HG02884 (cell line): ENCODE measurements at regions not wholly inside any gene's neighbourhood (a gene's known extent, or its start where the extent isn't known, plus 50 kb on each side); places are given as distances from the start of the nearest gene placed in this dataset.
A peak's percentile ranks its signal among the peaks of the same experiment; 100 is the strongest.

Experiments used
- ATAC-seq: cut with Tn5 transposase; IDR thresholded peaks from one replicate; pipeline ENCODE4 v1.9.1; 2021; ENCODE audit warnings: mild to moderate bottlenecking, moderate library complexity; ENCODE audit not compliant: unreplicated experiment

DNA sequence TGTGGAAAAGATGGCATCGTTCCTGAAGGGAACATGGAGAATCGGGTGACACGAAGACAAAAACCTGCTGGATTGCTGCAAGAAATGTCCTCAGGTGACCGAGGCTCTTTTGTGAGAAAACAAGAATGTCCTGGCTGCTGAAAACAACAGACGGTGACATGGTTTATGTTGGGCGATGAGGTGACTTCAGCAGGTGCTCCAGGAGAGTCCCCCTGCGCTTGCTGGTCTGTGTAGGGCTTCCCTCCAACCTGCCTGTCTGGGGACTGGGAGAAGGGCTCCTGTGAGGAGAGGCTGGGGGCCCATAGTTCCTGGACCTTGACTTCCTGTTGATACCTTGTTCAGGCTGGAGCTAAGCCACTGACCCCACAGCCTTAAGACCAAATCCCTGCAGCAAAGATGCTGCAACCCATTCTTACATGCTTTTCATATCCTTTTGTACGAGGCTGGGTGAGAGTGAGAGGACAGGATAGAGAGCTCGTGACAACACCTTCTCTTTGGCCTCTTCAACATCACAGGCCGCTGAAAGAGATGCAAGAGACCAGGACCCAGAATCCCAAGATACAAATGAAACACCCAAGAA lies 134.8 kb downstream of the CD83 start:
- ATAC-seq: no peak

DNA sequence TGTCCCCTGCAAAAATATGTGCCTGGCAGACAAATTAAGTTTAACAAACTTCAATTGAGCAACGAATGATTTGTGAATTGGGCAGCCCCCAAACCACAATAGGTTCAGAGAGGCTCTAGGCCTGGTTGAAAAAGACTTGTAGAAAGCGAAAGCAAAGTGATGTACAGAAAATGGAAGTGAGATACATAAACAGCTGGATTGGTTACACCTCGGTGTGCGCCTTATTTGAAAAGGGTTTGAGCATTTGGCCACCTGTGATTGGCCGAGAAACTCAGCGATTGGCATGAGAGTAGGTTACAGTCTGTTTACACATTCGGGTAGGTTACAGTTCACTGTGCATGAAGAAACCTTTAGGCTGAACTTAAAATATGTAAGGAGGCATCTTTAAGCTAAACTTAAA lies 136.9 kb downstream of the CD83 start:
- ATAC-seq: peak; percentile 84

DNA sequence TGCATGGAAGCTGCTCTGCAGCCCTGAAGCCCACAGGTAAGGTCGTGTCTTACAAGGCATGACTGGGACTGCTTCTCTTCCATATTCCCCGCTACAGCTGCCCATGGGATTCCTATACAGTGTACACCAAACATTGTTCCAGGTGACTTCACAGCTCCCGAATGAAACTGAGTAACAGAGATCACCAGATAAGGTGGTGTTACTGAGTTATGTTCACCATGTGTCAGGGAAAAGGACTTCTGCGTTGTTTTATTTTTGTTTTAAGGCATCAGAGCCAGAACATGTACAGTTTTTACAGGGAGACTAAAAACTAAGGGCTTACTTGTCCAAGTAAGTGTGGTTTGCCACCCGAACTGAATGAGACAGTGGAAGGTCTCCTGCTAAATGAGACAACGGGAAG lies 138.3 kb downstream of the CD83 start:
- no peak for ATAC-seq

DNA sequence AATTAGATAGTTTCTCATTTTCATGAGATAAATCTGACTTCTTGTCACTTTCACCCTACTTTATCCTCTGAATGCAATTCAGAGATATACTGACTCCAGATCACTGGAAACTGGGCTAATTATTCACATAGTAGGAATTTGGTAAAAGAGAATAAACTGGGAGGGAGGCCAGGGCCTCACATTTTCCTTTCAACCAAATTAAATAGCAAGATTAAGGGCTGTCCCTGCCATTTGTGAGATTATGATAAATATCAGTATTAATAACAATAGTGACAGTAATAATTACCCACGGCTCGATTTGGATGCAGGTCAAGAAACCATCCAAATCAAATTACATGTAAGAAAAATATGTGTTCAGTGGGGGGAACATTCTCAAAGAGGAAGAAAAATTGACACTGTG lies 140.5 kb downstream of the CD83 start:
- no peak for ATAC-seq

DNA sequence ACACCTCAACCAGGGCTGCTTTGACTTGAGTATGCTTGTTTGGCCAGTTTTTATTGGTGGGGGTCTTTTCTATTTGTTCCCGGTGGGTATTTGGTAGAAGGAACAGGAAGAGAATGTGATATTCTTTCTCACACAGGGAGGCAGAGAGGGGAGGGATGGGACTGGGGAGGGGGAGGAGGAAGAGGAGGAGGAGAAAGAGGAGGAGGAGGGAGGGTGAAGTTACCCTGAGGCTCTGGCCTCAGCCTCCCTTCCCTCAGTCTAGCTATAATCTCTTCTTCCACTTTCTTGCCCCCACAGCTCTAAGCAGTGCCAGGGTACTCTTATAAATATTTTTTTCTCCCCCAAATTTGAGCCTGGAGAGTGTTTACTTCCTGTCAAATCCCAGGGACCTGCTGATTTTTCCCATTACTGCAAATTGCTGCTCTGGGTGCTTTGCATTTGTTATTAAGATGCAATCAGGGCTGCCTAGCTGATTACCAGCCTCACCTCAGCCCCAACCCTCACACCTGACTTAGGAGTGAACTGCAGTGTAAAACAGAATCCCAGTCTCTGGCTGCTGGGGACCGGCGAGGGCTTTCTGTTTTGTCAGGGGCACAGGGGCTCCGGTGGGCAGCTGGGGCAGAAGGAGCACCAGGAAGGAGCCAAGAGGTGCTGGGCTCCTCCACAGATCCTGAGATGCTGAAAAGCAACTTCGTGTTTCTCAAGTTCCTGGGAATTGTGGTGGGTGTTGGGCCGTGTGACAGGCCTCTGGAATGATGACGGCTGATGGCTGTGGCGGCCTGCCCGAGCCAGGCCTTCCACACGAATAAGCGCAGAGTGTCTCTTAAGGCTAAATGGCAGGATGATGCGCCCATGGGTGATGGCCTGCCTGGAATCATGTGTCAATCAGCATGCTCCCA lies 141.4 kb downstream of the CD83 start:
- no peak for ATAC-seq

DNA sequence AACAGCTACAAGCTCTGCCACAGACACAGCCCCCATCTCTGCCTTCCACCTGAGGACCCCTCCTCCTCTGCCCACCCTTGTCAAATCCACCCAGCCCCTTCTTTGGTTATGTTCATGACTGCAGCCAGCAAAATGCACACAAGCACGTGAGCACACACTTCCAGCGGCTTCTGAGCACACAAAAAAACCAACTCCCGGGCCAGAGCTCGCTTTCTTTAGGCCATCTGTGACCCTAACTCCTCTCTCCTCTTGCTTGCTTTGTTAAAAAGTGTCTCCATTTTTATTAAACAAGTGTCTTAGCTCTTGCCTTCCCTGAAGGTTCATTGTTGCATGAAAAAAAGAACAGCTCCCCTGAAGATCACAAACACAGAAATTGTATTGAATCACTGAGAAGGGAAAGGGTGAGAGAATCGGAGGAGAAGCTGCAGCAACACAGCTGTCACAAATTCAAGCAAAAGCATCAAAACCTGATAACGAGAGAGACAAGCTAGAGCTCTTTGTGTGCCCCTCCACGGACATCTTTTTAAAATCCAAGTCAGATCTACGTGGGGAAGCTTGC lies 142.1 kb downstream of the CD83 start:
- ATAC-seq: no peak

DNA sequence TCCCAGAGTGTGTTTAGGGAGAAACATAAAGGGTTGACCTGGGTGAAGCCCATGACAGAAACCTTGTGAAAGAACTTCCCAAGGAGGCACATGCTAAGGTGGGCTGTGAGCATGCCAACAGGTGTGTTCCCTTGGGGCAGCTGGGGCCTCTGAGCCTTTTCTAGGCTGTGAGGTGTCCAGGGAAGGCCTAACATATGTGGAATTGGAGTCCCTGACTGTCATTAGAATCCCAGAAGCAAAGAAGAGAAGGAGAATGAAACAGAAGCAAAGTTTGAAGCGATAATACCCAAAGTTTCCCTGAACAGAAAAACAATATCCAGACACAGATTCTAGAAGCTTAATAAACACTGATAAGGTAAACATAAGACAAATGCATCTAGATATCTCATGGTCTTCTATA lies 143.3 kb downstream of the CD83 start:
- no peak for ATAC-seq

DNA sequence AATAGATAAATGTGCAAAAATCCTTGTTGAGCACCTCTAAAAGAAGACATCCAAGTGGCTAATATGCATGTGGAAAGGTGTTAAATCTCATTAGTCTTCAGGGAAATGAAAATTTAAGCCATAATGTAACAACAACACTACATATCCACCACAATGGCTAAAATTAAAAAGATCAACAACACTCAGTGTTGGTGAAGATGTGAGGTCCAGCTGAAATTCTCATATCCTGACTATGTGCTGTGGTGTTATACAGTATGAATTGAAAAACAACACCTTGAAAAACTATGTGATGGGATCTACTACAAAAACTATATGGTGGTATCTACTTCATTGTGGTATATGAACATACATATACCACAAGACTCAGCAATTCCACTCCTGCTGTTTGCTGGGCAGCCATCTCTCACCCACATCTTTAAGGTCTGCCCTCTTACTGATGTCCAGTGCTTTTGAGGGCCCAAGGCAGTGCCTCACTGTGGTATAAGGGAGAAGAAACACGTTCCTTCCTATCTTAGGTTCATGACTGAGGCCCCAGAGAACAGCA lies 146.4 kb downstream of the CD83 start:
- no peak for ATAC-seq

DNA sequence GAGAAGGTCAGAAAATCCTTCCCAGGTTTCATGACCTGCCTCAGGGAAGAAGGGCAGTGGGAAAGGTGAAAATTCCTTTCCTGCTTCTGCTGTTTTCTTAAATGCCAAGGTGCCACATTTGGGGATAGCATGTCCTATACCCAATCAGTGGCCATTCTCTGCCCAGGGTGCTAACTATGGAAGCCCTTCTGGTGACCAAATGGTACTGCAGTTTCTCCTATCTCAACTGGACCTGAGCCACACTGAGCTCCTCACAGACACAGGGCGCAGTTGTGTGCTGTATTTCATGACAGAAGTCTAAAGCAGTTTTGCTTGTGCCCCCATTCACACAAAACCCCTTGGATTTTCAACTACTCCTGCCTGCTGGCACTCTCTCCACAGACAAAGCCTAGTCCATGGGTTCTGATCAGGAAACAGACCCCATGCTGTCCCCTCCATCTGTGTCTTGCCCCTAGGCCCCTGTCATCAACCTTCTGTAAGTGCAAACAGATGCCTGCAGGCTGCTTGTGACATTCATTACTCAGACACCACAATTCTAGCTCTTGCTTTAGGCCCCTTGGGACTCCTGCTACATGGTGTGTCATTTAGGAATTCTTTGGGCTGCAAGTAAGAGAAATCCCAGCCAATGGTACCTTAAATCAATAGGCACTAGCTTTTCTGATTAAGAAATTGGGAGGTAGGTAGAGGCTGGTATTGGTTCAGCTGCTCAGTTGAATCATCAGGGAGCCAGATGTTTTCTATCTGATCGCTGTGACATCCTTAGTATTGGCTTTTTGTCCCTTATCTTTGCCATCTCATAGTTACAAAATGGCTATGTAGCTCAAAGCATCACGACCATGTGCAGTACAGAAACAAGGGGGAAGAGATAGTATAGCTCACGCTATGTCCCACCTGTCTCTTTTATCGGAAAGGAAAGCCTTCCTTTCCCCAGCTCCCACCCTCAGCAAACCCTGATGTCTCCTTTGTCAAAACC lies 147.8 kb downstream of the CD83 start:
- no peak for ATAC-seq

DNA sequence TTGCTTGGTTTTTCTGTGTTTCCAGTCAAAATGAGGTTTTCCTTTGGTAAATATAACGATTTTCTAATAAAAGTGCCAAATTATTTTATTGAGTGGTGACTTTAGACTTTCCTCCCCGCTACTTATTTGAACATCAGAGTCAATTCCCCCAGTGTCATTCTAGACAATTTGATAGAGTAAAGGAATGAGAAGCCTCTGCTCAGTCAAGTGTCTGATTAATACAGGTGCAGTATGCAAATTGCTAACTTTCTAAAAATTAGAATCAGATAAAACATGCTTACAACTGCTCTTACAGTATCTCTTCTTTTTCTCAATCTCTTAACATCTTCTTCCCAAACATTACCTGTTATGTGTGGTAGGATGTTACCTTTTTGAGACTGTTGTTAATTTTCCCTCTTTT lies 148.7 kb downstream of the CD83 start:
- ATAC-seq: no peak

DNA sequence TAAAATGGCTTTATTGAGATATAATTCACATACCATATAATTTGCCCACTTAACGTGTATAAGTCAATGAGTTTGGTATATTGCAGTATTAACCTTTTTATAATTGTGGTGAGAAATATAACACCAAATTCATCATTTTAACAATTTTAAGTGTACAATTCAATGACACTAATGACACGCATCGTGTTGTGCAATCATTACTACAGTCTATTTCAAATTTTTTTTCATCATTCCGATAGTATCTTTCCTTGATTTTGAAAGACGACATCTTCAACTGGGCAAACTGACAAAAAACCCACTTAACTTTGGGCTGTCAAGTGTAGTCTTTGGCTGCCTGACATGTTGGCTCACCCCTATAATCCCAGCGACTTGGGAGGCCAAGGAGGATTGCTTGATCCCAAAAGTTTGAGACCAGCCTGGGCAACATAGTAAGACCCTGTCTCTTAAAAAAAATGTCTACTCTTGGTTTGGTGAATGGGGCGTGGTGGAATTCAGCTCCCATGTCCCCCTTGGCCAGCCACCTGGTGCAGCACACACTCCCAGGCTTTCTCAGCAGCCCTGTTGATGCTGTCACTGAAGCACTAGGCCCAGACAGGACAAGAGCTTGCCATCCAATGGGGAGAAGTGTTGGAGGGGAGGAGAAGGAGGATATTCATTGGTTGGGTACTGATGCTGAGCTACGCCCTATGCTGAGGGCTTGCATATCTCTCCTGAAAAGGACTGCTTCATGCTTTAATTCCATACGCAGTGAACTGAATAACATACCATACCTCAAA lies 150.5 kb downstream of the CD83 start:
- ATAC-seq: no peak

DNA sequence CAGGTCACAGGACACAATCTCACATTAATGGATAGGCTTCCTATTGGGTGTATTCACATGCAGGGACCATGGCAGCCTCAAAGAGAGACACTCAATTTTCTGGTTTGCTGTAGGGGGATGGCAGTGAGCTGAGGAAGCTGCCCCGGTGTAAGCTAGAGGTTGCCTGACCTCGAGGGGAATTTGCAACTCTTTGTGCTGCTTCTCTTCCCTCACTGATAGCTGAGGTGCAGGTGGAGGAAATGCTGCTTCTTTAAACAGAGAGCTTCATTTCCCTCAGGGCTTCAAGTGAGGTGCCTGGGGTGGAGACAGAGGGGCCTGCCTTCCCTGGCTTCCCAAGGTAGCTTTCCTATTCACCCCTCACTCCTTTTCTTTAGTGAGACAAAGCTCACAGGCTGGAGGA lies 151.9 kb downstream of the CD83 start:
- no peak for ATAC-seq

DNA sequence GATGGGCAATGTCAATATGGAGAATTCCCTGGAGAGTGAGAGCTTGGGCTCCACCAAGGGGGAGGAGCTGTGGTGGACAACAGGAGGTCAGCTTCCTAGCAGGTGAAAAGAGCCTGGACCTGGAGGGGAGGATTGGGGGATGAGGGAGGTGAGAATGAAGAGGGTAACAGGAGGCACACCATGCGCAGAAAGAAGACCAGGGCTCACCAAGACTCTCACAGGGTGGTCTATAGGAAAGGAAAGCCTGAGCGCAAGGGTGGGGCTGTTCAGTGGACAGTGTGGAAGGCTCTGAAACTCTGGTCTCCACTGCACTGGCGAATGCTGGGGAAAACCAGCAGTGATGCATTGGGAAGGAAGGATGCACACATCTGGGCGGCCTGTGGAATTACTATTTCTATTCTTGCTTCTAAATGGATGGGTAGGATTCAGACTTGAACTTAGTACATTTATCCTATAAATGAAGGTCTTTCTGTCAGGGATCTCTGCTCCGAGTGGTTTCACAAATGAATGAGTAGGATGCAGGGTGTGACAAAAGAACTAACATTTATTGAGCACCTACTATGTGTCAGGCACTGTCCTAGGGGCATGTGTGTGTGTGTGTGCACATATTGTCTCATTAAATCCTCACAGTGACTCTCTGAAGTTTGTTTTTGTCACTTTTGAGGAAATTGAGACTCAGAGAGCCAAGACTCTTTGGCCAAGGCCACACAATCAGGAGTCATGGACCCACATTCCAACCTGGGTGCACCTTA lies 152.7 kb downstream of the CD83 start:
- ATAC-seq: no peak

DNA sequence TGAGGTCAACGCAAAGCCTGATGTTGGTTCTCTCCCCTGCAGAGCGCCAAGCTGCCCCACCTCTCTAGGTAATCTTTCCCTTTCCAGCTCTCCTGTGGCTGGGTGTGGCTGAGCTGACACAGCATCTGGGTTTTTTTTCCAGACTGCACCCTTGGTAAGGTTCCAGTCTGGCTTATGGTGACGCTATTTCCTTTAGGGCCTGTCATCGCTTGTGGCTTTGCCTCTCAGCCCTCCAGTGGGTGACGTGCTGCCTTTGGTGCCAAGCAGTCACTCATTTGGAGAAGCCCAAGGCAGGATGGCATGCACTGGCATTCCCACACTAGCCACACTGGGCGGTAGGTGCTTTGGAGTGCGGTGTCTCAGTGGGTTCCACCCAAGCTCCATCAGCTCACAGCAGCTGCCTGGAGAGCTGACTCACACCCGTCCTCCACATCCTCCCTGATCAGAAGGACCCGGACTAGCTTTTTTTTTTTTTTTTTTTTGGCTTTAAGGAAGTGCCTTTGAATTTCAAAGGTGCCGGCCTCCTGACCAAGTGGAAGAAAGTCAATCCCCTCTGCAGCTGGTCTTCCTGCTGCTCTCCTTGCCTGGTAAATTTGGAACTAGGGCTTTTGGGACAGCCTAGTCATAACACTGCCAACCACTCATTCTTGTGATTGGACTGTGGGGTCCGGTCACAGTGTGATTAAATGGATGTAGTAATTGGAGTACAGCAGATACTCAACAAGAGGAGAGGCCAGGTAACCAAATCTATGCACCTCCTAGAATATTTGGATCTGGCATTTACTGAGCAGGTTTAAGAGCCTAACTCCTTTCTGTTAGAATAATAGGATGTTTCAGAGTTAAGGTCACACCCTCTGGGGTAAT lies 153.6 kb downstream of the CD83 start:
- ATAC-seq: no peak

DNA sequence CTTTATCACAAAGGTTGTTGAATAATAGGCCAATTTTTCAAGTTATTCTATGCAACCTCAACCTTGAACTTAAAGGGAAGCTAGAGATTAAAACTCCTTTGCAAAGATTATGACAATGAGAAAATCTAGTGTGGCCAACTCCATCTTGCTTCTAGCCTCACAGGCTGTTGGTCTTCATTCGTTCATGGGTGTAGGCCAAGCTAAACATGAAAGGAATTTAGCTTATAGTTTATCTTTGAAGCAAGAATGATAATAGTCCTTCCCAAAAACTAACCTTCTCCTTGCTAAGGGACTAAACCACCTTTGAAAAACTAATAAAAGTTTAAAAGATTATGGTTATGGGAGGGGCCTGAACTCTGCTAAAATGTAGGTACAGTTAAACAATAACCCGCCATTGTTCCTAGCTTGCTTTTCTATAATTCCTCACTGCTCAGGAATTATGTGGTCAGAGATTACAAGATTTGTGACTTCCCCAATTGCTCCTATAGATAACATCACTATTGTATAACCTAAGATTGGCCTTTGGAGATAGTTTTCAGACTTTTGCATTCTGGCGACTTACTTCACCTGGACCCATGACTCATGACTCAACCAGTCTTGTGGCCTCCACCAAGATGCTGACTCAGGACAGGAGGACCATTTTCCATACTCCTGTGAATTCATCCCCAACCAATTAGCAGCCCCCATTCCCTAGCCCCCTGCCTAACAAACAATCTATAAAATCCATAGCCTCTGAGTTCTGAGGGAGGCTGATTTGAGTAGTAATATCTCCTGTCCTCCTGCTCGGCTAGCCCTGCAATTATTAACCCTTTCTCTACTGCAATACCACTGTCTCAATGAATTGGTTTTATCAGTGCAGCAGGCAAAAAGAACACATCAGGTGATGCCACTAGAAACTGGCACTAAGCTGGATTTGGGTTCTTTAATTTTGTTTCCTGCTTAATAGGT lies 154.5 kb downstream of the CD83 start:
- no peak for ATAC-seq

DNA sequence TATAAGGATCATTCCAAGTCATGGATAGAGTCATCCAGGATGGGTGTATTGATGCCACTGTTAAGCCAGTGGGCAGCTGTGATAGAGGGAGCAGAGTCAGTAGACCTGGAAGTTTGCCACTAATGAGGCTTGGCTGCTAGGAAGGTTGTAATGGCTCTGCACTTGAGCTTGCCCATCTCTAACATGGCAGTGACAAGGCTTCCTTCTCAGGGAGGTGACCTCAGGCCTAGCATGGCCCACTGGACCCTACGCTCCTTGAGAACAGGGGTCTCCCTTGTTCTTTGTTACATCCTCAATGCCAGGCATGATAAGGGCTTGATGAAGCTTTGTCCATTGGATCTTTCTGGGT lies 155.1 kb downstream of the CD83 start:
- no peak for ATAC-seq

DNA sequence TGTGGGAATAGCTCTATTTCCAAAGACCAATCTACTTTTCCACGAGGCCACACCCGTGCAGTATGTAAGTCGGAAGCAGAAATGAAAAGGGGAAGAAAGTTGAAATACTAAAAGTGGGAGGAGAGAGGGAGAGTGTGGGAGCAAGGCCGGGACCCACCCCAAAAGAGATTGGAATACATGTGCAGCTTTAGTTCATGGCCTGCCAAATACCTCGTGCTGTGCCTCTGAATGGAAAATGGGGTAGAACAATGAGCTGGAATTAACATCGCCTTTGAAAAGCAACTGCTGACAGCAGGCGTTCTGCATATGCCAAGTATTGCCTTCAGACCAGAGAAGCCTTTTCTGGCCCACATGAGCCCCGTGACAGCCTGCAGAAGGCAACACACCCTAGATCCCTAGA lies 155.6 kb downstream of the CD83 start:
- ATAC-seq: no peak
